HG03571 (cell line): ENCODE measurements at regions not wholly inside any gene's neighbourhood (a gene's known extent, or its start where the extent isn't known, plus 50 kb on each side); places are given as distances from the start of the nearest gene placed in this dataset.

Source experiments
- ATAC-seq: cut with Tn5 transposase; IDR thresholded peaks from one replicate; pipeline ENCODE4 v1.9.1; 2021; ENCODE audit not compliant: unreplicated experiment

GRCh38 chr2:8090748-8091700 lies 590.8 kb upstream of the ID2 start:
- no peak for ATAC-seq

DNA sequence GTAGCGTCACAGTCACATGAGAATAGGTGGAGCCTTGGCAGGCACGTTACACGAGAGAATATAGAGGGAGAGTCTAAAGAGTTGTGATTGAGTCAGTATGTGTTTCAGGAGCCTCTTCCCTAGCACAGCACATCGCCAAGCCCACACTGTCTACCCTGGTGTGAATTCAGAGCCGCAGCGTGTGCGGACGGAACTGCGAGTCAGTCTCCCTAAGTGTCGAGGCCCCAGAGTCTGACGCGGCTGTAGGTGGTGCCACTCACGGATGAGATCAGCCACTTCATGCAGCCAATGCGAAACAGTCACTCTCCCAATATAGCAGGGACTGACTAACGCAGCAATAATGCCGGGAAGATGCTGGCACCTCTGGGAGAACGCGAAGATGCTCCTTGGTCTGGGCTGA lies 587.3 kb upstream of the ID2 start:
- ATAC-seq, result no peak

- no peak for ATAC-seq
Observed at GRCh38 chr2:8095978-8096377, 585.9 kb upstream of the ID2 start.

DNA sequence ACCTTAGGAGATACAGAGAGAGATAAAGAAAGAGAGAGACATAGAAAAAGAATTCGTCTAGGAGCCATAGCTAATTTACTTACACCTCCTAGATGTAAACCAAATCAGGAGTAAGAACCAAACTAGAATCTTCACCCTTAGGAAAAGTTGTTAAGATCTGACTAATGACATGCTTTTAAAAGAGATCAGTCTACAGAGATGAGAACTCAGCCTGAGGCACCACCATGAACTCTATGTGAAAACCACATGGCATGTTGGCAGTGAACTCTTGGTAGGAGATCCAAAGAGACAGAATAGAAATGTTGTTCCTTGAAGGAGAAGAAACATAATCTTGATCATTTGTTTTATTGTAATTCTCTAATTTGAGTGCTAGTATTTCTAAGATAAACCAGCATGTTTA lies 585.4 kb upstream of the ID2 start:
- no peak for ATAC-seq

DNA sequence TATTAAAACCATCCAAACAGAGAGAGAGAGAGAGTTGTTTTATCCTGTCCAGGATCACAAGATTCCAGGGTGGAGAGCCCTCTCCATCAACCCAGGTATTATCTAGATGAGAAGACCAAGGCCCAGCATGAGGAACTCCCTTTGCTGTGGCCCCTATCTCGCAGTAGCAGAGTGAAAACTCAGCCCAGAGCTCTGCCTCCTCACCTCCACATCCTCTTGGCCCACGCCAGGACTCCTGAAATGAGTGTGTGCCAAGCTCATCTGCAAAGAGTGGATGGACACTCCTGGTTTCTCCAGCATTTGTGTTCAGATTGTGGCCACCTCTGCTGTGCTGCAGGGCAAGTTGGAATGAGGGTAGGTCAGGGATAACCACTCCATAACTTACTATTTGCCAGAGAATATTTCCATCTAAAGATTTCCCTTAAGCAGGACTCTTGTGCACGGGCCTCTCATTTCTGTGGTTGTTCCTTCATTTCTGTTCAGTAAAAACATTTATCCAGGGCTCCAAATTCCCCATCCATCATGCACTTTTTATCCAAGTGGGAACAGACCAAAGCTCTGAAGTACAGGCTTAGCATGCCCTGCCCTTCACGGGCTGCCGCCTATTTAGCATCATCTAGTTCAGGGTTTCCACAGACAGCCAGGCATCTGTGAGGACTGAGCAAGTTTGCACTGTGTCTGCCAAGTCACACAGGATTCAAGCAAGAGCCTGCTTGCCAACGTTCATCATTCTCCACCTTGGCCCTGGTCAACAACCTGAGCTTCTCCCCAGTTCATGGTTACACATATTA lies 583.2 kb upstream of the ID2 start:
- no peak for ATAC-seq

GRCh38 chr2:8099267-8099582 lies 582.6 kb upstream of the ID2 start:
- ATAC-seq, result no peak

DNA sequence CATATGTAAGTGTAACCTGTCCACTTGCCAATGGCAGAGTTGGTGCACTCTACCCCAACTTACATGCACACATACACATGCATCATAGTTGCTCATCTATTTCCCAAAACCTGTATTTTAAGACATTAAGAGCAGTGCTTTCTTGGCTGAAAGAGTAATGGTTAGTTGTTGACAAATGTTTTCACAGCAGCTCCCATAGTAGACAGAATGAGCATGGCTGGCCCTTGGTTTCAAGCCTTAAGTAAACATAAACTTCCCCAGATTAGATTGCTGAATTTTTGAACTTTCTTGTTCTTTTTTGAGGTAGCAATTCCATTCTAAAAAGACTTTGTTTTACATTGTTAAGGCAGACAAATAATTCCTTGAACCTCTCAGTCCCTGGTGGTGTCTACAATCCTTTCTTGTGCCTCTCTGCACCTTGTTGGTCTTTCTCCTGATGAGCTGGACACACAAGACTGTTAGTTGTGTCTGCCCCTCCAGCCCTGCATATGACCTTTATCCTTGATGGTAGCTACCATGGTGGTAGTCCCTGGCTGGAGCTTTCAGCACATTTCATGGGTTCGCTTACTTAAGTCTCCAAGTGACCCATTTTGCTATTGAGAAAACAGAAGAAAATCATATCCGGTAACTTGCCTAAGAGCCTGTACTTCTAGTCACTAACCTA lies 580.1 kb upstream of the ID2 start:
- no peak for ATAC-seq

- ATAC-seq, result no peak
Observed at GRCh38 chr2:8102470-8102869, 579.4 kb upstream of the ID2 start.

DNA sequence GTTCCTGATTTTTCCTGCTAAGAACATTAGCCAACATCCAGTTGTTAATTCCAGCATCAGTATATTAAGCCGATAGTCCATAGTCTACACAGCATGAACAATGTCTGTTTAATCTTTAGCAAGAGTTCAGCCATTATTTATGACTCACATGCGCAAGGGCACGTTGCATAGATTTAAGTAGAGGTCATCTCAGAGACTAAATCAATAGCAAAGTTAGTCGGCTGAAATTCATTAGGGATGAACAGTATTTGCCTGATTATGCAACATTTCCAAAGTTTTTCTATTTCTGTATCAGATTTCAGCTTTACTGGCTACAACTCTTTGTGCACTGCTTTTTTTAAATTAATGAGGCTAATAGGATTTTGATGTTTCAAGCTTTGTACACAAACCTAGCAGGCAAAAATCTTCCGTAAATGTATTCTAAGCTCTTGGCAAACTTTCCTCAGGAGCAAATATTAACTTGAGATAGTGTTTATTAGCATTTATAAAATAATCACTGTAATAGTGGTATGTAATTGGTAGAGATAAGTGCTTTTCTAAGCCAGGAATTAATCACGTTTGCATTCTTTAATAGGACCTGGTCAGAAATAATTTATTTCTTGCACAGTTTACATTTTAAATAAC lies 578.7 kb upstream of the ID2 start:
- no peak for ATAC-seq

- no peak for ATAC-seq
Observed at GRCh38 chr2:8107150-8107549, 574.7 kb upstream of the ID2 start.

DNA sequence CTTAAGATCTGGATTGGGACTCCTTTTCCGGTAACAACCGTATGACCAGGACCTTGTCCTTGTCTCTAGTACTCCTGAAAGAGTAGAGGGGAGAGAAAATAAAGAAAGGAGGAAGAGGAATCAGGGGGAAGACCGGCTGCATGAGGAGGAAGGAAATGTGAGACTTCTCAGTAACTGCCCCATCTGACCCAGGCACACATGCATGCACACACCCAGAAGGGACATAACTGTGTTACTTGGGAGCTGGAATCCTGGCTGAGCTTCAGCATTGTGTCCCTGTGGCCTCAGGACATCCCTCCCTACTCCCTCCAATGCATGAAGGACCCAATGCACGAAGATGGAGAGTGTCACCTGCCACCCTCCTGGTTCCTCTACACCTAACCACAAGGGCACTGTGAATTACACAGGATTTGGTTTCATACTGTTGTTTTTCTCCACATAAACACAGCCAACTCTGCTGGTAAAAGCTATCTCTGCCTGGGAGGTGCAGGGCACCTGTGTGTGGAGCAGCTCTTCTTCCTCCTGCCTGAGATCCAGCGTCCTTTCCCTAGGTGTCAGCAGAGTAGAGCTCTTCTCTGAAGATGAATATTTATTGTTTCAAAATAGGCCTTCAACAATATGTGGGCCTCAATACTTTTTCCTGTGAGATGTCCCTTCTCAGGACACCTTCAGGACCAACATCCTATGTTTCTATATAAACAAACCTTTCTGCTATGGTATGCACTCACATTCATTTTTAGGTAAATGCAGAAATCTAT lies 574.1 kb upstream of the ID2 start:
- ATAC-seq, result no peak

- ATAC-seq, result no peak
Observed at GRCh38 chr2:8110716-8111115, 571.1 kb upstream of the ID2 start.

DNA sequence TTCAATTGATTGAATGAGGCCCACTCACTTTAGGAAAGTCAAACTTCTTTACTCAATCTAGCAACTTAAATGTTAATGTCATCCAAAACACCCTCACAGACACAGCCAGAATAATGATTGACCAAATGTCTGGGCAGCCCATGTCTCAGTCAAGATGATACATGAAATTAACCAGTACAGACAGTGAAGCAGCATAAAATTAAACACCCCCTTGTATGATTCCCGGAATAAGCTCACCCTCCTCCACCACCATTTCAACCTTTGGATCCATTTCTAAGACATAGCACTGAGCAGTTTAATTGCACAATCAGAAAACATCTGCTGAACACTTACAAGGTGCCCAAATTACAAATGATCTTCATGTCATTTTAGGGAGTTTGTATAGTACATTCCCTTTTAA lies 570.7 kb upstream of the ID2 start:
- ATAC-seq, result no peak

DNA sequence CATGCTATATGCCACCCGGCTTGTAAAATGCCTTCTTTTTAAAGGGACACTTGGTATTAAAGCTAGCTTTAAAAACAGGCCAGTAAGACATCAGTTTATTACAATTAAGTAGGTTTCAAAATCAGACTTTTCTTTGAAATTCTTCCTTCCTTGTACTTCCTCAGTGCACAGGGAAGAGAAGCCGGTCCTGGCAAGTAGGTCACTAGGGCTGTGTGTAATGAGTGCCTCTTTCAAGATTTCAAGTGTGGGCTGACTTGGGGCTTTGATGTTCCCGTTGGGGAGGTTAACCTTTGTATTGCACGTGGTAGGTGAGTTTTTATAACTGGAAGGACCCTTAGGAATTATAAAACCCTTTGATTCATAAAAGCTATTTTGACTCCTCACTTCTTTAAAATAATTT lies 566.4 kb upstream of the ID2 start:
- ATAC-seq, result no peak

DNA sequence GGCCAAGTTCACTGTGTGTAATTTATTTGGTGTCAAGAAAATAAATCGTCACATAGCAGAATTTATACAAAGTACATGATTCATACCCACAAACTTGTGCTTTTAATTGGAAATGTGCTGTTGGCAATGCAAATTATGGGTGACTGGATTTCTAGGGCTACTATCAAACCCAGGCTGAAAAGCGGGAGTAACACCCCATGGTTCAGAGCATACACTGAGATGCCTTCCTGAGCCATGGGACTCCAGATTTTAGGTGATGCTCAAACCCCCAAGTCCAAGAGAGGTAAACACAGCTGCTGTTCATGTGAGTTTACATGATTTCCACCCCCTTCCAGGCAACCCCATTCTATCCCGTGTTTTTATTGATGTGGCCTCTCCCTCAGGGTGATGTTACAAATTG lies 565.9 kb upstream of the ID2 start:
- no peak for ATAC-seq

GRCh38 chr2:8116661-8117060 lies 565.2 kb upstream of the ID2 start:
- peak; percentile 97 for ATAC-seq

- no peak for ATAC-seq
Observed at GRCh38 chr2:8118940-8119781, 562.7 kb upstream of the ID2 start.

GRCh38 chr2:8119782-8120505 lies 561.9 kb upstream of the ID2 start:
- no peak for ATAC-seq

- no peak for ATAC-seq
Observed at GRCh38 chr2:8120506-8120860, 561.4 kb upstream of the ID2 start.
